ENCODE measurements at regions not wholly inside any gene's neighbourhood (a gene's known extent, or its start where the extent isn't known, plus 50 kb on each side); places are given as distances from the start of the nearest gene placed in this dataset.

DNA sequence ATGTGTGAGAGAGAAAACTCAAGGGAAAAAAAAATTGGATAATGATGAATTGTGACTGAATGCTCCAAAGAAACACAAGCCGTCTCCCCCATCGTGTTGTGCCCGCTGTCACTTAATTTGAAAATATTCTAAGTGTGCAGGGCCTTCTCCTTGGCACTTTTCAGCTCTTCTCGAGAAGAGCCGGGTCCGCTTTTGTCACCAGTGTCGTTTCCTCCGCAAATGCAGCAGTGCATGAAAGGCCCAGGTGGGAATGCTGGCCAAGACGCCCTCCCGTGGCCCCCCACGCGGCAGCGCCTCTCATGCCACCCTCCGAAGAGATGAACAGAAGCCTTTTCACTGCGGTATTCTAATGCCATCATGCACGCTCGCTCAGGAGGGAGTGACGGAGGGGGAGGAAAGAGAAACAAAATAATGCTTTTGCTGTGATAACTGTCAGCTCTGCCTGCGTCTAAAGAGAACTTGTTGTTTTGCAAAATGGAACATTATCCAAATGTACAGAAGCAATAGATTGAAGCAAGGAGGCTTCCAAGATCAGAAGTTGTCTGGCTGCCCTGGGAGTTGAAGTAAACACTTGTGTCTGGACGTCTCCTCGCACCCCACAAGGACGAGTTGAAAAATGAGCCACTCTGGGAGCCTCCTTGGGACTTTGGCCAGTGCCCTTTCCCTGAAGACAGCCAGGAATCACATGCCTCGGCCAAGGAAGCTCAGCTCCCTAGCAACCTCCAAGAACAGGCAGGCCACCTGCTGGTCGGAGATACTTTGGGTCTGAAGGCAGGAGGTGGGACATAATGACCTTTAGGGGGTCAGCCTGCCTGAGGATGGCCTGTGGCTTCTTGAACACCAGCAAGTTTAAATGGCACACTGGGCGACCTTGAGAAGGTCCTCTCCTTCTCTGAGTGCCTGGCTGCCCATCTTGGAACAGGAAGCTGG, 166.1 kb upstream of the ZC3H12A start:
- TF ChIP-seq, protein P1, sequence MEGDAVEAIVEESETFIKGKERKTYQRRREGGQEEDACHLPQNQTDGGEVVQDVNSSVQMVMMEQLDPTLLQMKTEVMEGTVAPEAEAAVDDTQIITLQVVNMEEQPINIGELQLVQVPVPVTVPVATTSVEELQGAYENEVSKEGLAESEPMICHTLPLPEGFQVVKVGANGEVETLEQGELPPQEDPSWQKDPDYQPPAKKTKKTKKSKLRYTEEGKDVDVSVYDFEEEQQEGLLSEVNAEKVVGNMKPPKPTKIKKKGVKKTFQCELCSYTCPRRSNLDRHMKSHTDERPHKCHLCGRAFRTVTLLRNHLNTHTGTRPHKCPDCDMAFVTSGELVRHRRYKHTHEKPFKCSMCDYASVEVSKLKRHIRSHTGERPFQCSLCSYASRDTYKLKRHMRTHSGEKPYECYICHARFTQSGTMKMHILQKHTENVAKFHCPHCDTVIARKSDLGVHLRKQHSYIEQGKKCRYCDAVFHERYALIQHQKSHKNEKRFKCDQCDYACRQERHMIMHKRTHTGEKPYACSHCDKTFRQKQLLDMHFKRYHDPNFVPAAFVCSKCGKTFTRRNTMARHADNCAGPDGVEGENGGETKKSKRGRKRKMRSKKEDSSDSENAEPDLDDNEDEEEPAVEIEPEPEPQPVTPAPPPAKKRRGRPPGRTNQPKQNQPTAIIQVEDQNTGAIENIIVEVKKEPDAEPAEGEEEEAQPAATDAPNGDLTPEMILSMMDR (IDR thresholded peaks at IDR 0.05): no peak
- TF ChIP-seq POLR2AphosphoS5 (IDR thresholded peaks at IDR 0.05): no peak

Measured in sigmoid colon (tissue), 4 donors.